Erythroblast (primary cell): ENCODE measurements at regions not wholly inside any gene's neighbourhood (a gene's known extent, or its start where the extent isn't known, plus 50 kb on each side); places are given as distances from the start of the nearest gene placed in this dataset.
"Not testable (repeated sequence)": the region's sequence is repeated elsewhere in the genome, so short reads cannot be mapped to it uniquely, and the experiment has no call there.

Source experiments
- DNase-seq, 2 experiments: peaks; one replicate each; lab custom pipeline; 2025; lab: John Stamatoyannopoulos, UW
- GATA1 ChIP-seq: IDR thresholded peaks from 2 replicates; pipeline ENCODE4 v1.6.1; 2011; ENCODE audit warnings: low read depth, mild to moderate bottlenecking, control low read depth, low read length, moderate library complexity
- POLR2A ChIP-seq: IDR thresholded peaks from 2 replicates; pipeline ENCODE4 v1.6.1; 2011; ENCODE audit warnings: mild to moderate bottlenecking, low read length

DNA sequence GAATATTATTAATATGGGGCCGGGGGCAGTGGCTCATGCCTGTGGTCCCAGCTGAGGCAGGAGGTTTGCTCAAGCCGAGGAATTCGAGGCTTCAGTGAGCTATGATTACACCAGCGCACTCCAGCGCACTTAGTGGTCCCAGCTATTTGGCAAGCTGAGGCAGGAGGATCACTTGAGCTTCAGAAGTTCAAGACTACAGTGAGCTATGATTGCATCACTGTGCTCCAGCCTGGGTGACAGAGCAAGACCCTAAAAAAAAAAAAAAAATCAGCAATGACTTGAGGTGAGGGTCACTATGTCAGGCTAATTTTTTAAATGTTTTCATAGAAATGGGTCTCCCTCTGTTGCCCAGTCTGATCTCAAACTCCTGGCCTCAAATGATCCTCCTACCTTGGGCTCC lies 243.4 kb downstream of the RBM19 start:
- no peak for DNase-seq
- no peak for TF ChIP-seq POLR2A
- TF ChIP-seq GATA1 = no peak

GRCh38 chr12:113720629-113721028 lies 245.5 kb downstream of the RBM19 start:
- DNase-seq = no peak
- no peak for TF ChIP-seq GATA1

DNA sequence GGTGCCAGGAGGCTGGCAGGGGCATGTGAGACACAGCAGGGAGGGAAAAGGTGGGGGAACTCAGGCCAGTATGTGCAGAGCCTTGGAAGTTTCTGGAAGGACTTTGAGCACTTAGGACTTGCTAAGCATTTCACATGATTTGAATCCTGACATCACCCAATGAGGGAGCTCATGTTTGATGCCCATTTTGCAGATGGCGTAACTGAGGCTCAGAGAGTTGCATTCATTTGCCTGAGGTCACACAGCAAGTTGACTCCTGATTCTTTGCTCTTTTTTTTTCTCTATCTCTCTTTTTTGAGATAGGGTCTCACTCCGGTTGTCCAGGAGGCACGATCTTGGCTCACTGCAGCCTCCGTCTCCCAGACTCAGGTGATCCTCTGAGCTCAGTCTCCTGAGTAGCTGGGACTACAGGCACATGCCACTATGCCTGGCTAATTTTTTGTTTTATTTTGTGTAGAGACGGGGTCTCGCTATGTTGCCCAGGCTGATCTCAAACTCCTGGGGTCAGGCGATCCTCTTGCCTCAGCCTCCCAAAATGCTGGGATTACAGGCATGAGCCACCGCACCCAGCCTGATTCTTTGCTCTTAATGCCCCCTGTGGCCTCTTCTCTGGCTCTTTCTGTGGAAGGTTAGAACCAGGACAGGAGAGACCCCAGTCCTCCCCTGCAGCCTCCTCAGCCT lies 246.1 kb downstream of the RBM19 start:
- TF ChIP-seq POLR2A = no peak
- TF ChIP-seq GATA1 = no peak
- DNase-seq = no peak

DNA sequence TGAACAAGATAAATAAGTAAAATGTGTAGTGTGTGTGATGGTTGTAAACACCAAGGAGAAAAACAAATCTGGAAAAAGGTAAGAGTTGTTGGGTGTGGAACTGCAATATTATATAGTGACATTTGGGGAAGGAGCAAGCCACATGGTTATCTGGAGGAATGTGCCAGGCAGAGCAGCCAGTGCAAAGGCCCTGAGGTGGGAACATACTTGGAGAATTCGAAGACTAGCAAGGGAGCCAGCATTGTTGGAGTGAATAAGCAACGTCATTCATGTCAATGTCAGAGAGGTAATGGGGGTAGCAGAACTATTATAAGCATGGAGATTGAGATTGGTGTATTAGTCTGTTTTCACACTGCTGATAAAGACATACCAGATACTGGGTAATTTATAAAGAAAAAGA lies 241.5 kb upstream of the LHX5 start:
- DNase-seq = no peak
- TF ChIP-seq POLR2A = no peak
- no peak for TF ChIP-seq GATA1

DNA sequence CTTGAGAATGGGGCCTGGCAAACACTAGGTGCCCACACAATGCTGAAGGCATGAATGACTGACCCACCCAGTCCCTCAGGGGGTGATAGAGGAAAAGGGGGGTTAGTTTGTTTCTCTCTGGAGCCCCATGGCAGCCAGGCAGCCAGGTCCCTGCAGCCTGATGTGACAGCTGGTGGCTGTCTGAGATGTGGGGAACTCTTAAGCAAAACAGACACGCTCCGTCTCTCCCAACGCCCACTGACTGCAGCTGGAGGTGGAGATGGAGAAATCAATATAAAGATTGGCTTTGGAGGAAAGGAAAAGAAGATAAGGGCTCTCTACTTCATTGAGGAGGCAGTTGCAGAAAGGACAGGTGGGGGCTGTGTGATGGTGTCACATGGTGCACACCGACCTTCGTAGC lies 240.8 kb upstream of the LHX5 start:
- TF ChIP-seq POLR2A = no peak
- TF ChIP-seq GATA1 = no peak
- DNase-seq = no peak

DNA sequence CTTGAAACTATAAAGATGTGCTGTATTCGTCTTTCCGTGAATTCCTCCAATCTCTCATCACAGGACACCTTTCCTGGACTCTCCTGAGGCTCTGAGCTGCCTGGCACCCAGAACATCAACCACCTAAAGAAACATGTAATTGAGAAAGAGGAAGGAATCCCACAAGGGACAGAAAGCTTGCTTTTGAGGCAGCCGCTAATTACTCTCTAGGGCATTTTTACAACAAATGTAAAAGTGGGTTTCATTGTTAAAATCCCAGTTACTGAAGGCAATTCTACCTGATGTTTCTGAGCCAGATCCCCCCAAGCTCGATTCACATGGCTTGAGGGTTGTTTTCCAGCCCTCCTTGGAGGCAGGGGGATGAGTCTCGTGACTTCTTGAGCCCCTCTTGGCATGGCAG lies 238.5 kb upstream of the LHX5 start:
- no peak for DNase-seq
- no peak for TF ChIP-seq POLR2A

GRCh38 chr12:113709456-113709855 lies 237.8 kb upstream of the LHX5 start:
- TF ChIP-seq POLR2A = no peak
- TF ChIP-seq GATA1 = no peak

GRCh38 chr12:113702836-113703235 lies 231.2 kb upstream of the LHX5 start:
- DNase-seq = no peak
- TF ChIP-seq GATA1 = no peak
- no peak for TF ChIP-seq POLR2A

More at GRCh38 chr12:113709456-113709855, 237.8 kb upstream of the LHX5 start:
- no peak for DNase-seq

DNA sequence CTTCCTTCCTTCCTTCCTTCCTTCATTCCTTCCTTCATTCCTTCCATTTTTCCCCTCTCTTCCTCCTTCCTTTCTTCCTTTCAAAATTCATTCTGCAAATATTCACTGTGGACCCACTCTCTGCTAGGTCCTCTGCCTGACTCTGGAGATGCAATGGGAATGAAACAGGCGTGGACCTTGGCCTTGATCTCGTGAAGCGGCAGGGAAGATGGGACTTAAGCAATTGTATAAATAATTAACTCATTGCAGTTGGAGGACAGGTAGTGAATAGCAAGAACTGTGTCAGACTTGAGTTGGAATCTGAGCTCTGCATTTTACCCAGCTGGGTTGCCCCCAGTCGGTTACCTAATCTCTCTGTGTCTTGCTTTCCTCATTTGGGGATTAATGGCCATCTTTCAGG lies 230.6 kb upstream of the LHX5 start:
- DNase-seq = no peak
- no peak for TF ChIP-seq GATA1
- TF ChIP-seq POLR2A = no peak

DNA sequence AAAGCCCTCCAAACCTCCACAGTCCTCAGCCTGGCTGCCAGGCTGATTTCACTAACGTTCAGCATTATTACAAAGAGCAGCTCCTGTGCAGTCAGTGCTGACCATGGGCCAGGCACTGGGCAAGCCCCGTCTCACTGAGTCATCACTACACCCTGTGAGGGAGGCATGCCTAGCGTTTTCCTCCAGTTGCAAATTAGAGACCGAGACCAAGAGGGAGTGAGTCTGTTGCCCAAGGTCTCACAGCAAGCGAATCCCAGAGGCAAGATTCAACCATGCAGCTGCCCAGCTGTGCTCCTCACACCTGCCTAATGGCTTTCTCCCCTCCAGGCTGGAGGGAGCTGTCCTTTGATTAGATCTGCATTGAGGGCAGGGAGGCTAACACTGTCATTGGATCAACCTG lies 229.3 kb upstream of the LHX5 start:
- no peak for DNase-seq
- no peak for TF ChIP-seq POLR2A

GRCh38 chr12:113699984-113700383 lies 228.3 kb upstream of the LHX5 start:
- DNase-seq = not testable (repeated sequence)

DNA sequence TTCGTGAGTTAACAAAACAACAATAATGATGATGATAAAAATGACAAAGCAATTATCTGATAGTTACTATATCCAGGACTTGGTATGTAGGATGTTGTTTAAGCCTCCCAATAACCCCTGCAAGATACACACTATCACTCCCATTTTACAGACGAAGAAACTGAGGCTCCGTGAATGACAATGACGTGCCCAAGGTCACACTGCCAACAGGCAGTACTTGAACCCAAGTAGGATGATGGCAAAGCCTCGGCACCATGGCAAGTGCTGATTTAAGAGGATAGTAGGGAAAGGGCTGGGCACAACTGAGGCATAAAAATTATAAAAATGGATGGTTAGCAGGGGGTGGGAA lies 226.8 kb upstream of the LHX5 start:
- no peak for TF ChIP-seq POLR2A
- TF ChIP-seq GATA1 = no peak
- DNase-seq = no peak

DNA sequence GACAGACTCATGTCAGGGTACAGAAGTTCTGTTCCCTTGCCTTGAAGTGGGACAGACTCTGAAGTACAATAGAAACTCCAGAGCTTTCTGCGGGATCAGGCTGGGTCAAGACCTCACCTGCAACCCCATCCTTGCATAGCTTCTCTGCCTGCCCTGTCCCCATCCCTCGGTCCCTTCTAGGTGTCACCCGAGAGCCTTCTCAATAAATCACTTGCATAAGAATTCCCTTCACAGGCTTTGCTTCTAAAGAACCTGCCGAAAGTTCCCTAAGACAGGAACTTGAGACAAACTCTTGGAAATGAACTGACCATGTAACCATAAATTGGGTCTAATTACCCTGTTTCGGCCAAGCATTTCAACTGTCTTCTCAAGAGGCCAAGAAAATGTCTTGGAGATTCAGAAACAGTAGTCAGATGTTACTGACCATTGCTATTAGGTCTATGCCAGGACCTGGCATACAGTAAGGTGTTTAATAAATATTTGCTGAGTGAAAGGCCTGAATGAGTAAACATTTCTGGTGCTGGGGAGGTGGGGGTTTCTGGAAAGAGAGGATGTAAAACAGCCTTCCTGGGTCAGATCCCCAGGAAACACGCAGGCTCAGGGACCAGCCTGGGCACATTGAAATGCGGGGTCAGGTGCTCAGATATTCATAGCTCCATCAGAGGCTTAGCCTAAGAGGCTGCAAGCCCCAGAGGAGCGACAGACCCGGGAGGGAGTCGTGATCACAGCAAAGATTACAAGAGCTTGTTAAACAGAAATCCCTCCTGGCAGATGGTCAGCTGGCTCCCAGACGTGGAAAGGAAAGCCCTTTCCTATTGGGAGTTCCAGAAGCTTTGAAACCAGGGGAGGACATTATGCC lies 226.2 kb upstream of the LHX5 start:
- TF ChIP-seq POLR2A (no peak), GATA1 (no peak)
- no peak for DNase-seq

DNA sequence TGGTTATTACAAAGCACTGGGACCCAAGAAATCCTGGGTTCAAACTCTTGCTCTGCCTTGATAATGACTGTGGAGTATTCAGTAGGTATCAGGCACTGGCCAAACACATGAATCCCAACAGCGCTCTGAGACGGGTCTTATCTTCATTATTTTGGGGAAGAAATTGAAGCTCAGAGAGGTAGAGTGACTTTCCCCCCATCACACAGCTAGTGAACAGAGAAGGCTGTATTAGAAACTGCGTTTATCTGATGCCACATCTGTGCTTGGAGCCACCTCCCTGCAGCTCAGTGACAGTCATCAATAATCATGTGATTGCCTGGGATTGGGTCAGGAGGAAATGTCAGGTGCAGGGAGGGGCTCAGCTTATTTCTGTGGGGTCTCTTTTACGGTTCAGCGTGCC lies 225.4 kb upstream of the LHX5 start:
- no peak for TF ChIP-seq POLR2A
- no peak for DNase-seq

GRCh38 chr12:113693693-113694092 lies 222.0 kb upstream of the LHX5 start:
- no peak for DNase-seq
- no peak for TF ChIP-seq GATA1
- no peak for TF ChIP-seq POLR2A
